ENCODE measurements at regions not wholly inside any gene's neighbourhood (a gene's known extent, or its start where the extent isn't known, plus 50 kb on each side); places are given as distances from the start of the nearest gene placed in this dataset.

DNA sequence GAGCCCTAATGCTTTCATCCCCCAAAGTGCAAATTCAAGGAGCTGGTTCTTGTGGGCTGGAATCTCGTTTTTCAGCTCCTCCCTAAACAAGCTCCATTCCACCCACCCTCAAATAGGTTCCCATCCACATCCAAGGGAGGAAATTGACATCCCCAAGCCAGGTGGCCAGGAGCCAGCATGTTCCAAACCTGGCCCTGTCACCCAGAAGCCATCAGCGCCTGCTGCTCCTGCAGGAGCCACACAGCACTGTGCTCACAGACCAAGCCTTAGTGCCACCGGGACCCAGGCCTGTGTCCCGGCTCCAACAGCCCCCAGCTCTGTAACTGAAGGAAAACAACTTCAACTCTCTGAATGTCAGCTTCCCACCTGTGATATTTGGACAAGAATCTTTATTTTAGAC lies 263.6 kb downstream of the UACA start:
- Histone ChIP-seq H4K5ac (ENCODE audit: insufficient read length, low read depth, low read length) (no peak overlapping the region), H3K4ac (ENCODE audit: low read depth, low read length) (no peak overlapping the region), H3K9me3 (ENCODE audit: control insufficient read depth, low read depth, low read length) (no peaks in the 10 kb centered on the region), H3K79me1 (ENCODE audit: insufficient read depth, low read depth, low read length, poor library complexity, severe bottlenecking) (no peaks in the 10 kb centered on the region), H4K8ac (replicated peaks; ENCODE audit: insufficient read length, low read depth, low read length) (no peak overlapping the region), H3K4me2 (ENCODE audit: insufficient read depth, insufficient read length, low read length) (no peak overlapping the region), H4K91ac (ENCODE audit: insufficient read length, low read depth, low read length) (no peak overlapping the region), H2AK5ac (ENCODE audit: insufficient read length, low read length) (no peak overlapping the region), H2AFZ (ENCODE audit: low read length) (no peak overlapping the region), H3T11ph (ENCODE audit: low read length) (no peak overlapping the region), H3K4me1 (ENCODE audit: insufficient read depth, low read length) (no peaks in the 10 kb centered on the region), H2BK5ac (ENCODE audit: insufficient read length, low read length) (no peak overlapping the region), H3K79me2 (ENCODE audit: insufficient read depth, low read length) (no peaks in the 10 kb centered on the region), H3K9ac (ENCODE audit: extremely low read depth, insufficient read length, low read length) (no peak overlapping the region), H2BK120ac (ENCODE audit: low read depth, low read length, poor library complexity, severe bottlenecking) (no peak overlapping the region), H2BK15ac (ENCODE audit: low read depth, low read length) (no peak overlapping the region), H3K18ac (ENCODE audit: insufficient read length, low read depth, low read length) (no peak overlapping the region), H3K56ac (ENCODE audit: insufficient read length, low read depth, low read length) (no peak overlapping the region), H2BK12ac (ENCODE audit: insufficient read length, low read depth, low read length) (no peak overlapping the region), H2BK20ac (ENCODE audit: low read depth, low read length, poor library complexity, severe bottlenecking) (no peak overlapping the region), H3K27me3 (ENCODE audit: insufficient read depth, low read length) (no peaks in the 10 kb centered on the region), H4K20me1 (ENCODE audit: control insufficient read depth, insufficient read depth, insufficient read length) (no peaks in the 10 kb centered on the region), H3K14ac (ENCODE audit: insufficient read depth, low read length) (no peak overlapping the region), H3K23ac (ENCODE audit: insufficient read length, low read depth, low read length) (no peak overlapping the region), H3K27ac (ENCODE audit: insufficient read length, low read depth, low read length) (no peak overlapping the region), H3K23me2 (ENCODE audit: insufficient read length, low read depth, low read length, poor library complexity, severe bottlenecking) (no peaks in the 10 kb centered on the region)
- H3K4me3 Mint-ChIP-seq = no peak overlapping the region
- H3K36me3 Mint-ChIP-seq (ENCODE audit: insufficient read depth in 1 of 3, low read depth in 3 of 3) = no peaks in the 10 kb centered on the region
- no peak overlapping the region for H3K27ac Mint-ChIP-seq
- no CpG with 5 or more reads among the region's 4 CpGs for WGBS (ENCODE audit: extremely low coverage, insufficient read length, low lambda C conversion rate)
- no peaks in the 10 kb centered on the region for H3K9me3 Mint-ChIP-seq
- H3K4me1 Mint-ChIP-seq = peaks cover 18 to 25% of the 10 kb centered on the region in 2 experiments
- H3K27me3 Mint-ChIP-seq (ENCODE audit: low read depth) = peaks cover 2% of the 10 kb centered on the region; the same call in 1 of the 2 replicates
- no peak for DNase-seq
- TF ChIP-seq CTCF (conservative IDR thresholded peaks at IDR 0.05) = no peak
